ENCODE measurements at regions not wholly inside any gene's neighbourhood (a gene's known extent, or its start where the extent isn't known, plus 50 kb on each side); places are given as distances from the start of the nearest gene placed in this dataset.

- no peak overlapping the region for H3K4me3 ChIP-seq (ENCODE audit: low read depth in 1 of 2, low read length in 1 of 2)
- H3K36me3 ChIP-seq: no peaks in the 10 kb centered on the region
- TF ChIP-seq CTCF (IDR thresholded peaks at IDR 0.05): no peak
- no peak overlapping the region for H3K27ac ChIP-seq
- H3K4me1 ChIP-seq (ENCODE audit: control insufficient read depth in 1 of 2, insufficient read depth in 1 of 2, low read depth in 1 of 2, low read length in 1 of 2): no peaks in the 10 kb centered on the region
- H3K9me3 ChIP-seq: no peaks in the 10 kb centered on the region
- H3K27me3 ChIP-seq: no peaks in the 10 kb centered on the region
Observed at GRCh38 chr3:187900993-187901755, 155.9 kb upstream of the BCL6 start.

- no peak for TF ChIP-seq CTCF (IDR thresholded peaks at IDR 0.05)
- Histone ChIP-seq H3K9me3 (no peaks in the 10 kb centered on the region), H3K4me3 (ENCODE audit: low read depth in 1 of 2, low read length in 1 of 2) (no peak overlapping the region), H3K4me1 (ENCODE audit: control insufficient read depth in 1 of 2, insufficient read depth in 1 of 2, low read depth in 1 of 2, low read length in 1 of 2) (no peaks in the 10 kb centered on the region), H3K36me3 (no peaks in the 10 kb centered on the region), H3K27me3 (no peaks in the 10 kb centered on the region), H3K27ac (no peak overlapping the region)
Observed at GRCh38 chr3:187902041-187902471, 156.8 kb upstream of the BCL6 start.

- Histone ChIP-seq H3K4me3 (ENCODE audit: low read depth in 1 of 2, low read length in 1 of 2) (no peak overlapping the region), H3K9me3 (no peaks in the 10 kb centered on the region), H3K36me3 (no peaks in the 10 kb centered on the region), H3K27me3 (no peaks in the 10 kb centered on the region), H3K27ac (no peak overlapping the region), H3K4me1 (ENCODE audit: control insufficient read depth in 1 of 2, insufficient read depth in 1 of 2, low read depth in 1 of 2, low read length in 1 of 2) (no peaks in the 10 kb centered on the region)
- TF ChIP-seq CTCF (IDR thresholded peaks at IDR 0.05): no peak
Observed at GRCh38 chr3:187902936-187903335, 157.7 kb upstream of the BCL6 start.

- no peak overlapping the region for H3K27ac ChIP-seq
- no peaks in the 10 kb centered on the region for H3K27me3 ChIP-seq
- H3K4me3 ChIP-seq (ENCODE audit: low read depth in 1 of 2, low read length in 1 of 2): no peak overlapping the region
- H3K4me1 ChIP-seq (ENCODE audit: control insufficient read depth in 1 of 2, insufficient read depth in 1 of 2, low read depth in 1 of 2, low read length in 1 of 2): no peaks in the 10 kb centered on the region
- TF ChIP-seq CTCF (IDR thresholded peaks at IDR 0.05): no peak
- H3K9me3 ChIP-seq: no peaks in the 10 kb centered on the region
- H3K36me3 ChIP-seq: no peaks in the 10 kb centered on the region
Observed at GRCh38 chr3:187903697-187904096, 158.4 kb upstream of the BCL6 start.

- TF ChIP-seq CTCF (IDR thresholded peaks at IDR 0.05): no peak
- Histone ChIP-seq H3K27ac (no peak overlapping the region), H3K27me3 (no peaks in the 10 kb centered on the region), H3K9me3 (no peaks in the 10 kb centered on the region), H3K36me3 (no peaks in the 10 kb centered on the region), H3K4me3 (ENCODE audit: low read depth in 1 of 2, low read length in 1 of 2) (no peak overlapping the region), H3K4me1 (ENCODE audit: control insufficient read depth in 1 of 2, insufficient read depth in 1 of 2, low read depth in 1 of 2, low read length in 1 of 2) (no peaks in the 10 kb centered on the region)
Observed at GRCh38 chr3:187906416-187906815, 161.1 kb upstream of the BCL6 start.

Measured in neutrophil (primary cell).